Activated T-cell treated with anti-CD3 and anti-CD28 coated beads, Interleukin-2, amount 50 U/mL, for 72 hours (primary cell): ENCODE measurements at regions not wholly inside any gene's neighbourhood (a gene's known extent, or its start where the extent isn't known, plus 50 kb on each side); places are given as distances from the start of the nearest gene placed in this dataset.
A peak's percentile ranks its signal among the peaks of the same experiment; 100 is the strongest.

Source experiments
- ATAC-seq, 2 donors: fragments of 150-1000 bp; cut with Tn5 transposase; replicated peaks in 1 of 2; 2 replicates each; pipeline ENCODE4 v1.10.0; 2021; ENCODE audit warnings: moderate library complexity in 2 of 2, mild to moderate bottlenecking in 1 of 2
- DNase-seq, 2 donors: peaks; one replicate each; pipeline ENCODE4 v3.0.0; 2021 to 2022; ENCODE audit warnings: mixed read lengths in 1 of 2
- H3K27ac Mint-ChIP-seq: one replicate; pipeline ENCODE4 v1.8.0; 2022; ENCODE audit warnings: mild to moderate bottlenecking, moderate library complexity, mixed read lengths
- H3K27me3 Mint-ChIP-seq: one replicate; pipeline ENCODE4 v1.8.0; 2022; ENCODE audit warnings: low read depth, mixed read lengths
- H3K36me3 Mint-ChIP-seq, 2 donors: one replicate each; pipeline ENCODE4 v1.8.0; 2022; ENCODE audit warnings: mixed read lengths in 2 of 2, mild to moderate bottlenecking in 1 of 2; ENCODE audit not compliant: insufficient read depth in 2 of 2
- H3K4me1 Mint-ChIP-seq: one replicate; pipeline ENCODE4 v1.8.0; 2022; ENCODE audit warnings: low read depth, mixed read lengths
- H3K4me3 Mint-ChIP-seq, 2 donors: one replicate each; pipeline ENCODE4 v1.8.0; 2022; ENCODE audit warnings: mild to moderate bottlenecking in 2 of 2, mixed read lengths in 2 of 2, moderate library complexity in 2 of 2
- H3K9me3 Mint-ChIP-seq, 2 donors: one replicate each; pipeline ENCODE4 v1.8.0; 2022; ENCODE audit warnings: mixed read lengths in 2 of 2

DNA sequence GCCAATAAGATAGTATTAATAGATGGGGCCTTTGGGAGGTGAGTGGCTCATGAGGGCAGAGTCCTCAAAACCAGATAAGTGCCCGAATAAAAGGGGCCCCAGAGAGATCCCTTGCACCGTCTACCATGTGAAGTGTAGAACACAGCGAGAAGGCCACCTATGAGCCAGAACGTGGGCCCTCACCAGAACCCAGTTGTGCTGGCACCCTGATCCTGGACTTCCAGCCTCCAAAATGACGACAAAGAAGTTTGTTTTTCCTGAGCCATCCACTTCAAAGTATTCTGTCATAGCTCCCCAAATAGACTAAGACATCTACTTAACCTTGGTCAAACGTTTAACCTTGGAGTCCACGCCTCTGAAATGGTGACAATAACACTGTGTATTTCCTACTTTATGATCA is 158.1 kb downstream of the EFNB2 start:
- DNase-seq (no peak), ATAC-seq (no peak)
- no peaks in the 10 kb centered on the region for H3K9me3 Mint-ChIP-seq
- peaks cover 13% of the 10 kb centered on the region for H3K4me1 Mint-ChIP-seq
- no peak overlapping the region for H3K27ac Mint-ChIP-seq
- H3K4me3 Mint-ChIP-seq = no peak overlapping the region
- peaks cover 10% of the 10 kb centered on the region for H3K27me3 Mint-ChIP-seq
- H3K36me3 Mint-ChIP-seq = no peaks in the 10 kb centered on the region

DNA sequence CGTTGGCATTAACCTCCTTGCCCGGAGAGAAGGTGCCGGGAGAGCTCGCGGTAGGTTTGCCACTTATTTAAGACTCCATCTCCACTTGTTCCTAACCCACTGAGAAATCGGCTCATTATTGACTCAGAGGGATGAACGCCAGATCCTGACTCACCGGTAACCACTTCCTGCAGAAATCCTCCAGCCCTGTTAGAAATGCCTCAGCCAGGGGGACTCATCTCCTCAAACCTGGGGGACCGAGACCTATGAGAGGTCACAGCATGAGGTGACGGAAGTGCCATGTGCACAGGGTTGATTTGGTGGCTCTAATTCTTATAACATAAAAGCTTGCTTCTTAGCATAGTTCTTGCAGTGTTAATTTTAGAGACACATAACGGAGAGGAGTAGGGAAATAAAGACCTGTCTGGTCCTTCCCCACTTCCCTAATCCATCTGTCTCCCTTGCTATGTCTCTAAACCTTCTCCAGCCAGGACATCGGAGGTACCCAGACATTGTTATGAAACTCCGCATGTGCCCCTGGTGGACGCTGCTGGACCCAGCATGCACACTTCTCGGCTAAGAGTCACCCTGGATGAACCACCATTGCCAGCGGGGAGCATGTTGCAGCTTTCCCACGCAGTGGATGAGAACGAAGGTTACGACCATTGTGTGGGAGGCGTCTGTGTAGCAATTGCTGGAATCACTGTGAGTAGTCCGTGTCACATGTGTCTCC is 158.9 kb downstream of the EFNB2 start:
- ATAC-seq = peak; percentile 49 to 63
- Mint-ChIP-seq H3K4me1 (peaks cover 13% of the 10 kb centered on the region), H3K27me3 (peaks cover 7% of the 10 kb centered on the region), H3K9me3 (no peaks in the 10 kb centered on the region), H3K27ac (no peak overlapping the region), H3K36me3 (no peaks in the 10 kb centered on the region), H3K4me3 (no peak overlapping the region)
- DNase-seq = peak; percentile 12 to 14

DNA sequence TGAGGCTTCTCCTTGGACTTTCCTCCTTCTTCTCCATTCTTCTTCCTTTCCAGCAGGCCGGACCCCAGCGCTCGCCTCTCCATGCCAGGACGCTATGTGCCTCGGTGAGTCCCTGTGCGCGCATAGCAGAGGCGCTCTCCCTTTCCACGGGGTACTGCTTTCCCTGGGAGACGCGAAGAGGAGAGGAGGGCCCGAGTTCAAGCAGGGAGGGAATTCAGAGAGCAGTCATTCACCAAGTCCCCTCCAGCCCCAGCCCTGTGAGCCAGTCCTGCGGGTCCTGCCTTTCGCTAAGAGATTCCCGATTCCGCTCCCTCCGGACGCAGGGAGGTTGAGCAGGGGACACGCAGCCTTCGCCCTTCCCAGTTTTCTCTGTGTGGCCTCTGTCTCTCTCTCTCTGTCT is 160.4 kb downstream of the EFNB2 start:
- Mint-ChIP-seq H3K36me3 (no peaks in the 10 kb centered on the region), H3K27me3 (peaks cover 17% of the 10 kb centered on the region), H3K9me3 (no peaks in the 10 kb centered on the region), H3K27ac (no peak overlapping the region), H3K4me1 (peaks cover 13% of the 10 kb centered on the region), H3K4me3 (no peak overlapping the region)
- DNase-seq (no peak), ATAC-seq (no peak)

DNA sequence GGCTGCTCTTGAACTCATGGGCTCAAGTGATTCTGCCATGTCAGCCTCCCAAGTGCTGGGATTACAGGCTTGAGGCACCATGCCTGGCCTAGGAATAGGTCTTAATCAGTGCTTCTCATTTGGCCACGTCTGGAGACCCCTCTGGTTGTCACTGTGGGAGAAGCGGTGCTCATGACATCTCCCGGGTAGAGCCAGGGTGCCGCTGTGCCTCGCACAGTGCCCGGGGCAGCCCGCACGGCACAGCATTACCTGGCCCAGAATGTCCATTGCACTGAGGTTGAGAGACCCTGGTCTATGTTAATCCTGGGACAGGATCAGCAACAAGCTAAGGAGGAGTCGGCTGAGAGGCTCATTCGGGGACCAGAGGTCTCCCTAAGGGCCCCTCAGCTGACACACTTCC is 160.8 kb downstream of the EFNB2 start:
- Mint-ChIP-seq H3K4me3 (no peak overlapping the region), H3K27ac (no peak overlapping the region), H3K4me1 (peaks cover 13% of the 10 kb centered on the region), H3K27me3 (peaks cover 17% of the 10 kb centered on the region), H3K36me3 (no peaks in the 10 kb centered on the region), H3K9me3 (no peaks in the 10 kb centered on the region)
- ATAC-seq = no peak
- no peak for DNase-seq

DNA sequence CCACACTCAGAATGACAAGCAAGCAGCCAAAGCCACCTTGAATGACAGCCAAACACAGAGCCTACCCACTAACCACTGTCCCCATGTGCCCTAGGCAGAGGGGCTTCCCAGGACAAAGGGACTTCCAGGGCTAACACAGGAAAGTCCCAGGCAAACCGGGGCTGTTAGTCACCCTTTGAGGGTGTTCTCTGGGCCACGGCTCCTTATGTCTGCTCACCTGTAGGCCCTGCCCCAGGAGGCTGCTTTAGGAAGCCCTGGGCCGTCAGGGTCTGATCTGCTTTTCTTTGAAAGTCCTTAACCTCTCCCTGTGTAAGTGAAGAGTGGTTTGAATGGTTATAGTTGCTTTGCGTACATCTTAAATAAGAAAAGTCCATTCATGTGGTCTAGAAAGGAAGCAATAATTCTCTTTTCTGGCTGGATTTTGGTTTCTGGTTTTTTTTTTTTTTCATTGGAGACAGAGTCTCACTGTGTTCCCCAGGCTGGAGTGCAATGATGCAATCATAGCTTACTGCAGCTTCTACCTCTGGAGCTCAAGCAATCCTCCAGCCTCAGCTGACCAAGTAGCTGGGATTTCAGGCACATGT is 161.4 kb downstream of the EFNB2 start:
- Mint-ChIP-seq H3K27me3 (peaks cover 17% of the 10 kb centered on the region), H3K4me3 (peak overlapping the region in 1 of 2 donors; percentile 1), H3K27ac (no peak overlapping the region), H3K9me3 (no peaks in the 10 kb centered on the region), H3K36me3 (no peaks in the 10 kb centered on the region), H3K4me1 (peaks cover 13% of the 10 kb centered on the region)
- DNase-seq (peak; percentile 28 to 29), ATAC-seq (peak; percentile 83 to 89)

DNA sequence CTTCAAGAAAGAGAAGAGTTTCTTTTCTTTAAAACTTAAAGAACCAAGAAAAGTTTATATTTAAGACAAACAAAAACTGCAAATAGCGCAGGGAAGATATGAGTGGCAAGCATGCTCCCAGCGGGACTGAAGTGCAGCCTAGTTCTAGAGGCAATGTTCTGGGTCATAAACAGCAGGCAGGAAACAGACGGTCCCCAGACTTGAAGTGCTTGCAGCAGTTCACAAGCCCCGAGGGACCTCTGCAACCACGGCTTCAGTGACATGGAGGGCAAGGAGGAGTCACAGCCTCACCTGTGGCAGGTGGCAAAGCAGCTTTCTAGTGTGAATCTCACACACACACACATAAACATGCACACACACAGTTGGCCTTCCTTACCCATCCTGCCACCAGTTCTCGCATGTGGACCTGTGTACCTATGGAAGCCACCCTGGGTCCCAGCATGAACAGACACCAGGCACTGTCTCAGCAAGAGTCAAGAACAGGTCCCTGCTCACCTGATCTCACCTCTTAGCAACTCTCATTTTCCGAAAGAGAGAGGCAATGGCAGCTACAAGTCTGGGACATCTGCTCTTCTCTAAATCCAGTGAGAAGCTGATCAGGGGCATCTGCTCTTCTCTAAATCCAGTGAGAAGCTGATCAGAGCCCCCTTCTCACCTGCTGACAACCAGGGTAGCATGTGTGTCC is 162.0 kb downstream of the EFNB2 start:
- H3K36me3 Mint-ChIP-seq = no peaks in the 10 kb centered on the region
- peaks cover 13% of the 10 kb centered on the region for H3K4me1 Mint-ChIP-seq

DNA sequence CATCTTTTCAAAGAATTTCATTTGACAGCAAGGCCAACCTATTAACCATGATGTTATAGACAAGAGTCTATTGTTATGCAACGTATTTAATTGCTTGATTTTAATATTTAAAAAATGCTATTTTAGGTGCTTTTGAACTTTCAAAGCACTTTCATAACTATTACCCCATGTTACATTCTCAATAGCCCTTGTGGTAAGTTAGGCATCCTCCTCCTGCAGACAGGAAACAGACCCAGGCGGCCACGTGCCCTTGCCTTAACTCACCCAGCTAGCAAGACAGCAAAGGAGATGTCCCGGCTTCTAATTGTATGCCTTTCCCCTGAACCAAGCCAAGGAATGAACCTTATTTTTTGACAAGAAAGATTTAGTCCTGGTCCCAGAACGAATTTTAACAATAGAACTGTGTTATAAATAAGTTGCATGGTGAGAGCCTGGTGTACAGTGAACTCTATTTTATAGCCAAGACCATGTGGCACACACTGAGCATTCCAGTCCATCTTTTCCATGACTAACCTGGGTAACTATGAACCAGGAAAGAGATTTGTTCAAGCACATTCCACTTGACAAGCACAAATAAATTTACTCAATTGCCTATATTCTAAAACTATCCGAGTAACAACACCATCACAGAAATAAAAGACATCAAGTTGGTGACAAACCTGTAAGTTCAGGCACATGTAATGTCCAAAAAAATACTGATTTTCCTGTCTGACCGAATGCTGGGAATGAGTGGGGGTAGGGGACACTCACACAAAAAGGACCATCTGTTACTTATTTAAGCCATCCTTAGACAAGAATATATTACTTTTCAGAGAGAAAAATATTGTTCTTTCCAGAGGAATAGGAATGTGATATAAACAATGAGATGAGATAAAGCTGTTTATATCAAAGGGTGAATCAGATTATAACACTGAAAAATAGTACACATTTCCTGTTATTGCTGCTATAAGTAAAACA is 163.0 kb downstream of the EFNB2 start:
- Mint-ChIP-seq H3K27me3 (peaks cover 17% of the 10 kb centered on the region), H3K36me3 (no peaks in the 10 kb centered on the region), H3K27ac (no peak overlapping the region), H3K9me3 (no peaks in the 10 kb centered on the region), H3K4me3 (no peak overlapping the region), H3K4me1 (peaks cover 13% of the 10 kb centered on the region)
- ATAC-seq = no peak
- no peak for DNase-seq

More for the DNA sequence above, 162.0 kb downstream of the EFNB2 start:
- peaks cover 17% of the 10 kb centered on the region for H3K27me3 Mint-ChIP-seq
- no peak overlapping the region for H3K27ac Mint-ChIP-seq
- H3K9me3 Mint-ChIP-seq = no peaks in the 10 kb centered on the region
- peak in 1 of 2 donors; percentile 20 for ATAC-seq
- DNase-seq = no peak
- peak overlapping the region in 1 of 2 donors; percentile 1 for H3K4me3 Mint-ChIP-seq

DNA sequence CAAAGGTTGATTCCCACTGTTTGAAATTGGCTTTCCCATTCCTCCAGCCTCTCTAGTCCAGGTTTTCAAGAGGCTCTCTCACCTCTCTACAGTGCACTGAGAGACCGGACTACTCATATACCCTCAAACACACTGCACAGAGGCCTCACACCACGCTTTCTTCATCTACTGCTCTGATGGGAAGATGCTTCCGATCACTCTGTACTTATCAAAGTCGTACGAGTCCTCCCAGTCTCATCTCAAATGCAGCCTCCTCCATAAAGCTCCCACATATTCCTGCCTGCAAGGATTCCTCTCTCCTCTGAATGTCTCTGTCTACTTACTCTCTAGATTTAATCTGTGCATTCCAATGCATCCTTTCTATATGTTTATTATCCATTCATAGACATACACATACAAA is 164.4 kb downstream of the EFNB2 start:
- Mint-ChIP-seq H3K4me3 (no peak overlapping the region), H3K27ac (no peak overlapping the region), H3K27me3 (peaks cover 22% of the 10 kb centered on the region), H3K36me3 (no peaks in the 10 kb centered on the region), H3K9me3 (no peaks in the 10 kb centered on the region), H3K4me1 (peaks cover 13% of the 10 kb centered on the region)
- ATAC-seq (no peak), DNase-seq (no peak)

DNA sequence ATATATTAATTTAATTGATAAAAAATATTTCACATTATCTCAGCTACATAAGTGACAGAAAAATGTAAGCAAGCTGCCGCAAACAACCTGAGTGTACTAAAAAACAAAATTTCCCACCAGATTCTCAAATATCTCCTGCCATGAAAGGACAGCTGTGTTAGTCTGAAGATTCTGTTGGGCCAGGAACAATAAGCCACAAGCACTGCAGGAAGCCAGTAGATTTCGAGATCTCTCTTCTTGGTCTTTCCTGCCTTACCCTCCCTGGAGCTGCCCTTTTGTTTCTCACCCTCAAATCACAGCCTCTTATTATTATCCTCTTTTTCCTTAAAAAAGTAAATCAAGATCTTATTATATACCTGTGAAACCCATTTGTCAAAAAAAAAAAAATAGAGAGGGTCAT is 165.6 kb downstream of the EFNB2 start:
- DNase-seq (no peak), ATAC-seq (no peak)
- no peak overlapping the region for H3K27ac Mint-ChIP-seq
- peaks cover 13% of the 10 kb centered on the region for H3K4me1 Mint-ChIP-seq
- H3K27me3 Mint-ChIP-seq = peaks cover 20% of the 10 kb centered on the region
- H3K9me3 Mint-ChIP-seq = peaks cover 0 to 2% of the 10 kb centered on the region in 2 donors
- no peak overlapping the region for H3K4me3 Mint-ChIP-seq
- H3K36me3 Mint-ChIP-seq = no peaks in the 10 kb centered on the region

DNA sequence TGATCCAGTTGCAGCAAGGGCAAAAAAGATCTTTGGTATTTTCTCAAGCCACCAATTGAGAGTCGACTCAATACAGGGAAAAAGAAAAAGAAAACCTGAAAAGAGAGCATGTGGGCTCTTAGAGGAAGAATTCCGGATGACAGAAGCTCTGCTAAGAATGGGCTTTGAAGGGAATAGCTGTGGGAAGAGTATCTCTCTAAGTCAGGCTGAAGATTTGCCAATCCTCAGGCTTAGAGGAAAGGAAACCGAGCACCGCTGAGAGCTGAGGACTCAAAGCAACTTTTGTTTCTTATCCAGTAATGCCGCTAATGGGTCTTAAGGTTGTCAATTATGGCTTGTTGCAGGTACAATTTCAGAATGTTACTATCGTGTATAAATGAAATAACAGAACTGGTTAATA is 166.4 kb downstream of the EFNB2 start:
- Mint-ChIP-seq H3K4me1 (peaks cover 6% of the 10 kb centered on the region), H3K27ac (no peak overlapping the region), H3K27me3 (peaks cover 15% of the 10 kb centered on the region), H3K36me3 (no peaks in the 10 kb centered on the region), H3K4me3 (no peak overlapping the region), H3K9me3 (peaks cover 0 to 2% of the 10 kb centered on the region in 2 donors)
- DNase-seq = no peak
- ATAC-seq = no peak

DNA sequence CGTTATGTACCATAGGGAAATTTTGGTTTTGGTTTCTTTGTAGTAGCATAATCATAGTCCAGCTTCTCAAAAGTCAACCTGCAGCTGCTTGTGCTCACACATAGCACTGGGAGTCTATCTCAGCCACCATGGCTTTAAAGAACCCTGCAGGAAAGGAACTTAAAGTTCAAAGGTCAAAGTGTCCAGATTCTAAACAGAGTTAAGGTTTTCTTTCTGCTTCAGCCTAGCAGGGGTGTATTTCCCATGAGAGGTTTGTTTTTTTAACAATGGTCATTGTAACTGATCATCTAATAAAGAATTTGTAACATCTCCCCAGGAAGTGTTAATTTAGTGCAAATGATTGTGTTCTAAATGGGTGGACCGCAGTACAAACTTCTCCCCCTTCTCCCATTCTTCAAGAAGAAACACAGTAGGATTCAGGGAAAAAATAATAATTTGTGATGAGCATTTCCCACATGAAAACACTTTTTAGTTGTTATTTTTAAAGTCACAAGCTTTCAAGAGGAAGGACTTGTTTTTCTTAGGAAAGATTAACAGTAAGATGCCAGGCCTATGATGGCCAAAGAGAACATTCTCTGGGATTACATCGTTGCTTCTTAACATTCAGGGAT is 168.0 kb downstream of the EFNB2 start:
- DNase-seq (no peak), ATAC-seq (no peak)
- Mint-ChIP-seq H3K9me3 (peaks cover 0 to 2% of the 10 kb centered on the region in 2 donors), H3K4me1 (no peaks in the 10 kb centered on the region), H3K27me3 (peaks cover 15% of the 10 kb centered on the region), H3K36me3 (no peaks in the 10 kb centered on the region), H3K4me3 (no peak overlapping the region), H3K27ac (no peak overlapping the region)

DNA sequence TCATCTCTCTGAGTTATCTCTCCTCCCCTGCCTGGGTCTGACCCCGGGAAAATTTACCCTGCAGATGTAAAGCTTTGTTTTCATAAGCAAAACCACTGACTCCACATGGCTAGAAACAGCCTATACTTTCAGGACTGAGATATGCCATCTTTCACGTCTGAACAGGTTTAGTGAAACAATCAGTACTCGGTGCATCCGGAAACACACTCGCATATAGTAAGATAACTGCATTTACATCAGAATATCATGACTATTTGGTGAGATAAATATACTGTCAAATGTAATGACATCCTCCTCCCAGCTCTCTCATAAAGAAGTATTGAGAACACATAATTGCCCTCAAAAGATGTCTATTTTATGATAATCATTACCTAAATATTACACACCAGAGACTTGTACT is 172.8 kb downstream of the EFNB2 start:
- DNase-seq (no peak), ATAC-seq (no peak)
- Mint-ChIP-seq H3K4me3 (no peak overlapping the region), H3K36me3 (no peaks in the 10 kb centered on the region), H3K27me3 (peaks cover 6% of the 10 kb centered on the region), H3K9me3 (peaks cover 0 to 2% of the 10 kb centered on the region in 2 donors), H3K4me1 (no peaks in the 10 kb centered on the region), H3K27ac (no peak overlapping the region)
